ENCODE measurements at regions not wholly inside any gene's neighbourhood (a gene's known extent, or its start where the extent isn't known, plus 50 kb on each side); places are given as distances from the start of the nearest gene placed in this dataset.

DNA sequence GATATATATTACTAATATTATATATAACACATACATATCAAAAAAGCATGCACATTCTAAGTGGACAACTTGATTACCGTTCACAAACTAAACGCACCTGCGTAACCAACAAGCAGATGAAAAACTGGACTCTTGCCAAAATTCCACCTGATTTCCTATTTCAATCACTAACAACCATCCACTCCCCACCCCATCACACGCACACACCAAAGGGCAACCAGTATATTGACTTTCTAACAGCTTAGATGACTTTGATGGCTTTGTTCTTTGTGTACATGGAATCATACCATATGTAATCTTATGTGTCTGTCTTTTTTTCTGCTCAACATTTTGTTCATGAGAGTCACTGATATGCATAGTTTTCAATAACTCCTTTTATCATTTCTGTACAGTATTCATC, 496.8 kb upstream of the ARRDC4 start:
- TF ChIP-seq, protein P1, sequence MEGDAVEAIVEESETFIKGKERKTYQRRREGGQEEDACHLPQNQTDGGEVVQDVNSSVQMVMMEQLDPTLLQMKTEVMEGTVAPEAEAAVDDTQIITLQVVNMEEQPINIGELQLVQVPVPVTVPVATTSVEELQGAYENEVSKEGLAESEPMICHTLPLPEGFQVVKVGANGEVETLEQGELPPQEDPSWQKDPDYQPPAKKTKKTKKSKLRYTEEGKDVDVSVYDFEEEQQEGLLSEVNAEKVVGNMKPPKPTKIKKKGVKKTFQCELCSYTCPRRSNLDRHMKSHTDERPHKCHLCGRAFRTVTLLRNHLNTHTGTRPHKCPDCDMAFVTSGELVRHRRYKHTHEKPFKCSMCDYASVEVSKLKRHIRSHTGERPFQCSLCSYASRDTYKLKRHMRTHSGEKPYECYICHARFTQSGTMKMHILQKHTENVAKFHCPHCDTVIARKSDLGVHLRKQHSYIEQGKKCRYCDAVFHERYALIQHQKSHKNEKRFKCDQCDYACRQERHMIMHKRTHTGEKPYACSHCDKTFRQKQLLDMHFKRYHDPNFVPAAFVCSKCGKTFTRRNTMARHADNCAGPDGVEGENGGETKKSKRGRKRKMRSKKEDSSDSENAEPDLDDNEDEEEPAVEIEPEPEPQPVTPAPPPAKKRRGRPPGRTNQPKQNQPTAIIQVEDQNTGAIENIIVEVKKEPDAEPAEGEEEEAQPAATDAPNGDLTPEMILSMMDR (IDR thresholded peaks at IDR 0.05; ENCODE audit: low read depth, low read length), result no peak
- no peak for DNase-seq (ENCODE audit: extremely low read depth, low read depth)

DNA sequence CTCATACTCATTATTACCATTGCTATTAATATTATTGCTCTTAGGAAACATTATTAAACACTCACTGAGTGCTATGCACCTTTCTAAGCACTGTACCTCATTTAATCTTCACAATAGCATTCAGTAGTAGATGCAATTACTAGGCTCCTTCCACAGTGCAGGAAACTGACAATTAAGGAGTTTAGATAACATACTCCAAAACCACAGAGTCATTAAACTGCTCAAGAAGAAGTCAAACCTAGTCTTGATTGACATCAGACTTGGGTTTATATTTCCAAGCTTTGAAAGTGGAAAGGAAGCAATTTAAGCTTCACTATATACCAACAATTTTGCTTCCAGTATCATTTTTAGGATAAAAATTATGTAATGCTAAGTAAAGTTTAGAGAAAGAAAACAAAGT, 490.1 kb upstream of the ARRDC4 start:
- no peak for DNase-seq (ENCODE audit: extremely low read depth, low read depth)
- TF ChIP-seq, protein P1 (IDR thresholded peaks at IDR 0.05; ENCODE audit: low read depth, low read length), result no peak

DNA sequence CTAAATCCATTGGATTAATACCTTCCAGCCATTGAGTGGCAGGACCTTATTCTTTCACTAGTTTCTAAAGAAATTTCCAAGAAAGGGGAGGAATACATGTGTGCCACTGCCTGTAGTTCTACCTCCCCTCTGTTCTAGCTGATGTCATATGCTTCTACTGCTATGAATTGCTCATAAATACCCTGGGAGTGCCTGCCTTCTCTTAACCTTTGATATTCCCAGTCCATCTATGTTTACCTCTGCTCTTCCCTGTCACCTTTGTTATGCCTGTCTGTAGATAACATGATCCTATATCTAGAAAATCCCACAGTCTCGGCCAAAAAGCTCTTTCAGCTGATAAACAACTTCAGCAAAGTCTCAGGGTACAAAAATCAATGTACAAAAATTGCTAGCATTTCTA, 486.9 kb upstream of the ARRDC4 start:
- TF ChIP-seq, protein P1 (IDR thresholded peaks at IDR 0.05; ENCODE audit: low read depth, low read length), result no peak
- no peak for DNase-seq (ENCODE audit: extremely low read depth, low read depth)

DNA sequence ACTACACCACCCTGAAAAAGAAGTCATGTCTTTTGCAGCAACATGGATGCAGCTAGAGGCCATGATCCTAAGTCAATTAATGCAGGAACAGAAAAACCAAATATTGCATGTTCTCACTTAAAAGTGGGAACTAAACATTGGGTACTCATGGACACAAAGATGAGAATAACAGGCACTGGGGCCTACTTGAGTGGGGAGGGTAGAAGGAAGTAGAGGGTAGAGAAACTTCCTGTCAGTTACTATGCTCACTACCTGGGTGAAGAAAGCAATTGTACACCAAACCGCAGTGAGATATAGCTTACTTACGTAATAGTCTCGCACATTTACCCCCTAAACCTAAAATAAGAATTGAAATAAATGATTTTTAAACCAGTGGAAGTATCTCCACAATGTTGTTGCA, 480.5 kb upstream of the ARRDC4 start:
- no peak for DNase-seq (ENCODE audit: extremely low read depth, low read depth)
- TF ChIP-seq, protein P1 (IDR thresholded peaks at IDR 0.05; ENCODE audit: low read depth, low read length), result no peak

DNA sequence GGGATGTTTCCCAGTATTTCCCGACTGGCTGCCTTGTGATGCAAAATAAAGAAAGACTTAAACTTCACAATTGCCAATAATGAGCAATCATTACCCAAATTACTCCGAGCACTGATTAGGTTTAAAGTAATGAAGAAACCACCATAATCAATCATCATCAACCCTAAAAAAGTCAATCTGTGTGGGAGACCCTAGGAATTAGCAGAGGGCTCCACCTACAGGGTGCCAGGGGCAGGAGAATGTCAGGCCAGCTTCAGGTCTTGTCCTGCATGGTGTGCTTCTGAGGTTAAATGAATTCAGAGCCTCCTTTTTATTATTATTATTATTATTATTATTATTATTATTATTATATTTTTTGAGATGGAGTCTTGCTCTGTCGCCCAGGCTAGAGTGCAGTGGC, 478.0 kb upstream of the ARRDC4 start:
- no peak for DNase-seq (ENCODE audit: extremely low read depth, low read depth)
- TF ChIP-seq, protein P1 (IDR thresholded peaks at IDR 0.05; ENCODE audit: low read depth, low read length), result no peak

DNA sequence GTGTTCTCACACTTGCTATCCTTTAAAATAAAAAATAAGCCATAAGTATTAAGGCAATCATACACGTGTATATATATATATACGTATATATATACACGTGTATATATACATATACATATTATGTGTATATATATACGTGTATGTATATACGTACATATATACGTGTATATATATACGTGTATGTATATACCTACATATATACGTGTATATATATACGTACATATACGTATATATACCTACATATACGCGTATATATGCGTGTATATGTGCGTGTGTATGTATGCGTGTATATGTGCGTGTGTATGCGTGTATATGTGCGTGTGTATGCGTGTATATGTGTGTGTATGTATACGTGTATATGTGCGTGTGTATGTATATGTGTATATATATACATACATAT, 477.3 kb upstream of the ARRDC4 start:
- TF ChIP-seq, protein P1 (IDR thresholded peaks at IDR 0.05; ENCODE audit: low read depth, low read length), result no peak
- no peak for DNase-seq (ENCODE audit: extremely low read depth, low read depth)

DNA sequence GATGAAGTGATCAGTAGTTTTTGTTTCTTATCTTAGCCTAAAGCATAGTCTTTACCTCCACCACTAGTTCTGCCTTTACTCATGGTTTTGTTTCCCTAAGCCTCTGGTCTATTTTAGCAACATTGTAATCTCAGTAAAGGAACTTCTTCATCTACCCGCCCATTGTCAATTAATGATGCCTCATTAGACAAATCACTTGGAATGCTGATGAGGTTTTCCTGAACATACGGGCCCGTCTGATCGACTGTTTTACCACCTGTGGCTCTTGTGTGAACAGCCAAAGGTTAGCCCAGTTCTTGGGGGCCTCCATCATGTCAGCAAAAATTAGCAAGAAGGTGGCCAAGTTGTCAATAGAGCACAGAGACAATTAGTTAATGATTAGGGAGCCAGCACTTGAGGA, 470.1 kb upstream of the ARRDC4 start:
- DNase-seq (ENCODE audit: extremely low read depth, low read depth), result no peak
- TF ChIP-seq, protein P1 (IDR thresholded peaks at IDR 0.05; ENCODE audit: low read depth, low read length), result no peak

Measured in AG09319 (cell line).